Uterus (tissue), 3 donors: ENCODE measurements at regions not wholly inside any gene's neighbourhood (a gene's known extent, or its start where the extent isn't known, plus 50 kb on each side); places are given as distances from the start of the nearest gene placed in this dataset.

Experiments
- DNase-seq, 2 donors: peaks; one replicate each; pipeline ENCODE4 v3.0.0-alpha.2; 2019 to 2020
- H3K27ac ChIP-seq, 2 donors: fragments of 200-600 bp; sonication (generic); 1 replicate in 1 of 2; 2 replicates in 1 of 2; pipeline ENCODE4 v1.5.1; 2016 to 2018
- H3K27me3 ChIP-seq, 2 donors: fragments of 200-600 bp; sonication (generic); one replicate each; pipeline ENCODE4 v1.5.1; 2018 to 2019; ENCODE audit warnings: control low read depth in 1 of 2
- H3K36me3 ChIP-seq, 2 donors: fragments of 200-600 bp; sonication (generic); one replicate each; pipeline ENCODE4 v1.5.1; 2019; ENCODE audit warnings: control low read depth in 1 of 2
- H3K4me1 ChIP-seq, 2 donors: fragments of 200-600 bp; sonication (generic); one replicate each; pipeline ENCODE4 v1.5.1; 2018 to 2019; ENCODE audit warnings: control low read depth in 1 of 2
- H3K4me3 ChIP-seq, 2 donors: fragments of 200-600 bp; sonication (generic); 1 replicate in 1 of 2; 2 replicates in 1 of 2; pipeline ENCODE4 v1.5.1; 2018 to 2019; ENCODE audit warnings: mild to moderate bottlenecking in 1 of 2
- H3K9me3 ChIP-seq, 2 donors: fragments of 200-600 bp; sonication (generic); one replicate each; pipeline ENCODE4 v1.5.1; 2019; ENCODE audit warnings: control low read depth in 1 of 2
- CTCF ChIP-seq, 4 experiments: fragments of 200-600 bp in 2 of 4; fragments of 450-650 bp in 2 of 4; sonication (generic) in 2 of 4; IDR thresholded peaks; one replicate each; pipeline ENCODE4 v1.5.1; 2016 to 2019; ENCODE audit warnings: antibody characterized with exemption in 4 of 4, mild to moderate bottlenecking in 2 of 4, moderate library complexity in 1 of 4
- POLR2A ChIP-seq, 2 donors: fragments of 450-650 bp; IDR thresholded peaks; one replicate each; pipeline ENCODE4 v1.6.1; 2016; ENCODE audit warnings: antibody characterized with exemption in 2 of 2, mild to moderate bottlenecking in 1 of 2, moderate library complexity in 1 of 2
- intact Hi-C: fragments of 100-400 bp; cut with DNase I; formaldehyde crosslinking; loops from one replicate; pipeline ENCODE4 v1.15.1; 2023; ENCODE audit warnings: low total_unique reads
- donor health status: DM: yes; HTN: yes; CAD: no.

- no peak overlapping the region for H3K4me3 ChIP-seq
- H3K4me1 ChIP-seq, result no peaks in the 10 kb centered on the region
- no peaks in the 10 kb centered on the region for H3K27me3 ChIP-seq
- no peak for TF ChIP-seq POLR2A (IDR thresholded peaks at IDR 0.05)
- no peak for TF ChIP-seq CTCF (IDR thresholded peaks at IDR 0.05)
- H3K36me3 ChIP-seq, result no peaks in the 10 kb centered on the region
- no peaks in the 10 kb centered on the region for H3K9me3 ChIP-seq
- intact Hi-C loops, result no loop called here
- no peak overlapping the region for H3K27ac ChIP-seq
- no peak for DNase-seq
These were observed 770.0 kb upstream of the RGS18 start for GRCh38 chr1:191388283-191388682.

GRCh38 chr1:191396622-191397021, 761.6 kb upstream of the RGS18 start:
- intact Hi-C loops, result no loop called here
- Histone ChIP-seq H3K4me1 (no peaks in the 10 kb centered on the region), H3K9me3 (no peaks in the 10 kb centered on the region), H3K4me3 (no peak overlapping the region), H3K27me3 (no peaks in the 10 kb centered on the region), H3K36me3 (no peaks in the 10 kb centered on the region), H3K27ac (no peak overlapping the region)
- no peak for DNase-seq
- TF ChIP-seq CTCF (IDR thresholded peaks at IDR 0.05), result no peak

- Histone ChIP-seq H3K27me3 (no peaks in the 10 kb centered on the region), H3K9me3 (no peaks in the 10 kb centered on the region), H3K36me3 (no peaks in the 10 kb centered on the region), H3K4me3 (no peak overlapping the region), H3K4me1 (no peaks in the 10 kb centered on the region), H3K27ac (no peak overlapping the region)
- intact Hi-C loops, result no loop called here
- no peak for DNase-seq
- TF ChIP-seq CTCF (IDR thresholded peaks at IDR 0.05), result no peak
- TF ChIP-seq POLR2A (IDR thresholded peaks at IDR 0.05), result no peak
These were observed 759.7 kb upstream of the RGS18 start for GRCh38 chr1:191398551-191398950.

- H3K36me3 ChIP-seq, result no peaks in the 10 kb centered on the region
- H3K4me3 ChIP-seq, result no peak overlapping the region
- no peaks in the 10 kb centered on the region for H3K27me3 ChIP-seq
- no peaks in the 10 kb centered on the region for H3K9me3 ChIP-seq
- intact Hi-C loops, result no loop called here
- no peaks in the 10 kb centered on the region for H3K4me1 ChIP-seq
- TF ChIP-seq CTCF (IDR thresholded peaks at IDR 0.05), result no peak
- no peak for TF ChIP-seq POLR2A (IDR thresholded peaks at IDR 0.05)
- no peak for DNase-seq
- H3K27ac ChIP-seq, result no peak overlapping the region
These were observed 752.8 kb upstream of the RGS18 start for GRCh38 chr1:191405417-191405816.

- H3K4me1 ChIP-seq, result no peaks in the 10 kb centered on the region
- H3K4me3 ChIP-seq, result no peak overlapping the region
- peaks cover 0 to 3% of the 10 kb centered on the region in 2 donors for H3K36me3 ChIP-seq
- no peak overlapping the region for H3K27ac ChIP-seq
- intact Hi-C loops, result no loop called here
- DNase-seq, result no peak
- no peaks in the 10 kb centered on the region for H3K9me3 ChIP-seq
- no peaks in the 10 kb centered on the region for H3K27me3 ChIP-seq
- no peak for TF ChIP-seq POLR2A (IDR thresholded peaks at IDR 0.05)
- TF ChIP-seq CTCF (IDR thresholded peaks at IDR 0.05), result no peak
These were observed 743.2 kb upstream of the RGS18 start for GRCh38 chr1:191414981-191415640.
